ENCODE measurements at regions not wholly inside any gene's neighbourhood (a gene's known extent, or its start where the extent isn't known, plus 50 kb on each side); places are given as distances from the start of the nearest gene placed in this dataset.
"Not testable (repeated sequence)": the region's sequence is repeated elsewhere in the genome, so short reads cannot be mapped to it uniquely, and the experiment has no call there.

DNA sequence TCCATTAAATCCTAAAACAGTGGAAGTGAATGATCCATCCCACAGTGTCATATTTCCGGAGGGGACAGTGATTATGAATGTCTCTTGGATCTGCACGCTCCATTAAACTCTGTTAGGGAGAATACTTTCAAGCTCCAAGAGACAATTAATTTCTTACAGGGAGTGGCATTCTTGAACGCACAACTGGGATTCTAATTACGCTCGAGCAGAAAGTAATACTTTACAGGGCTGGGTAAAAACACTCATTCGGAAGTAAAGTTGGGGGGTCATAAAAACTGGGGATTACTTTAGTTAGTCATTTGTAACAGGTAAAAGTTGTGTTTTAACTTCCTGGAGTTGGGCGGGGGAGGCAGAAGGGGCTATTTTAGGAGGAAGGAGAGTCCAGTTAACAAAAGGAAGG, 151.8 kb downstream of the ZFP64 start:
- WGBS, 4 donors = 76 to 87% (median 78%) methylated on average over 7 of the region's 7 CpGs
- no peak for TF ChIP-seq POLR2A (IDR thresholded peaks at IDR 0.05)
- TF ChIP-seq, protein P1, sequence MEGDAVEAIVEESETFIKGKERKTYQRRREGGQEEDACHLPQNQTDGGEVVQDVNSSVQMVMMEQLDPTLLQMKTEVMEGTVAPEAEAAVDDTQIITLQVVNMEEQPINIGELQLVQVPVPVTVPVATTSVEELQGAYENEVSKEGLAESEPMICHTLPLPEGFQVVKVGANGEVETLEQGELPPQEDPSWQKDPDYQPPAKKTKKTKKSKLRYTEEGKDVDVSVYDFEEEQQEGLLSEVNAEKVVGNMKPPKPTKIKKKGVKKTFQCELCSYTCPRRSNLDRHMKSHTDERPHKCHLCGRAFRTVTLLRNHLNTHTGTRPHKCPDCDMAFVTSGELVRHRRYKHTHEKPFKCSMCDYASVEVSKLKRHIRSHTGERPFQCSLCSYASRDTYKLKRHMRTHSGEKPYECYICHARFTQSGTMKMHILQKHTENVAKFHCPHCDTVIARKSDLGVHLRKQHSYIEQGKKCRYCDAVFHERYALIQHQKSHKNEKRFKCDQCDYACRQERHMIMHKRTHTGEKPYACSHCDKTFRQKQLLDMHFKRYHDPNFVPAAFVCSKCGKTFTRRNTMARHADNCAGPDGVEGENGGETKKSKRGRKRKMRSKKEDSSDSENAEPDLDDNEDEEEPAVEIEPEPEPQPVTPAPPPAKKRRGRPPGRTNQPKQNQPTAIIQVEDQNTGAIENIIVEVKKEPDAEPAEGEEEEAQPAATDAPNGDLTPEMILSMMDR (IDR thresholded peaks at IDR 0.05) = no peak
- intact Hi-C loops (cut with DNase I) = no loop called here

DNA sequence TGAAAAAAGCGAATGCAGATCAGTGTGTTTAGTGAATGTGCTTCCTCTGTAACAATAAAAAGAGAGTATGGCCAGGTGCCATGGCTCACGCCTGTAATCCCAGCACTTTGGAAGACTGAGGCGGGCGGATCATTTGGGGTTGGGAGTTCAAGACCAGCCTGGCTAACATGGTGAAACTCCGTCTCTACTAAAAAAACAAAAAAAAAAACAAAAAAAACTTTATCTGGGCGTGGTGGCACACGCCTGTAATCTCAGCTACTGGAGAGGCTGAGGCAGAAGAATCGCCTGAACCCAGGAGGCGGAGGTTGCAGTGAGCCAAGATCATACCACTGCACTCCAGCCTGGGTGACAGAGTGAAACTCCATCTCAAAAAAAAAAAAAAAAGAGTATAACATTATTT, 152.9 kb downstream of the ZFP64 start:
- not testable (repeated sequence) for H3K4me1 ChIP-seq (replicated peaks in 1 of 2)
- WGBS, 4 donors = 94 to 97% (median 95%) methylated on average over 9 of the region's 9 CpGs

More for the DNA sequence above, 151.8 kb downstream of the ZFP64 start:
- H3K27ac ChIP-seq = no peak overlapping the region
- no peaks in the 10 kb centered on the region for H3K9me3 ChIP-seq (replicated peaks in 1 of 3)
- no peak for DNase-seq
- no peaks in the 10 kb centered on the region for H3K27me3 ChIP-seq
- no peaks in the 10 kb centered on the region for H3K36me3 ChIP-seq (replicated peaks in 1 of 2)
- no peaks in the 10 kb centered on the region for H3K4me1 ChIP-seq (replicated peaks in 1 of 2)
- H3K4me3 ChIP-seq = no peak overlapping the region

DNA sequence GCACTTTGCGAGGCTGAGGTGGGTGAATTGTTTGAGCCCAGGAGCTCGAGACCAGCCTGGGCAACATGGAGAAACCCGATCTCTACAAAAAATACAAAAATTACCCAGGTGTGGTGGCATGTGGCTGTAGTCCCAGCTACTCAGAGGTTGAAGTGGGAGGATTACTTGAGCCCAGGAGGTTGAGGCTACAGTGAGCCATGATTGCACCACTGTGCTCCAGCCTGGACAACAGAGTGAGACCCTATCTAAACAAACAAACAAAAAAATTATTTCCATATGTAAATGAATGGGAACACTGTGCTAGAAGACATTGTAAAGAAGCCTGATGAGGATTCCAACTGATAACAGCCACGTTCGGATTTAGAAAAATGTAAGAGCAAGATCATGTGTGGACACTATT, 154.2 kb downstream of the ZFP64 start:
- H3K4me3 ChIP-seq = no peak overlapping the region
- no peak for DNase-seq
- no peaks in the 10 kb centered on the region for H3K36me3 ChIP-seq (replicated peaks in 1 of 2)
- WGBS, 4 donors = 87 to 91% (median 88%) methylated on average over 5 of the region's 5 CpGs
- no peaks in the 10 kb centered on the region for H3K4me1 ChIP-seq (replicated peaks in 1 of 2)
- H3K27me3 ChIP-seq = no peaks in the 10 kb centered on the region
- TF ChIP-seq POLR2A (IDR thresholded peaks at IDR 0.05) = no peak
- TF ChIP-seq, protein P1 (IDR thresholded peaks at IDR 0.05) = no peak
- intact Hi-C loops (cut with DNase I) = no loop called here
- H3K9me3 ChIP-seq (replicated peaks in 1 of 3) = no peaks in the 10 kb centered on the region
- H3K27ac ChIP-seq = no peak overlapping the region

More for the DNA sequence above, 152.9 kb downstream of the ZFP64 start:
- H3K36me3 ChIP-seq (replicated peaks in 1 of 2); intact Hi-C loops (cut with DNase I); H3K9me3 ChIP-seq (replicated peaks in 1 of 3); H3K27ac ChIP-seq; H3K27me3 ChIP-seq; H3K4me3 ChIP-seq; DNase-seq: not testable (repeated sequence)

DNA sequence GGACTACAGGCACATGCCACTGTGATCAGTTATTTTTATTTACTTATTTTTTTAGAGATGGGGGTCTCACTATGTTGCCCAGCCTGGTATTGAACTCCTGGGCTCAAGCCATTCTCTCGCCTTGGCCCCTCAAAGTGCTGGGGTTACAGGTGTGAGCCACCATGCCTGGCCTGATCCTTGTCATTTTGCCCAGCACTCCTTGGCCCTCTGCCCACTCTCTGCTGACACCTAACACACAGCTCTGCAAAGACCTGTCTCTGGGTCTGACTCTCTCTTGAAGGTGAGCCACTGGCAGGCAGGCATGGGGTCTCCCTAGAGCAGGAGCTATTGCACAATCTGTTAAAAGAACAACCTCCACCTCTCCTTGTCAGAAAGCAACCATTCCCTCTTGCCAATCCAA, 155.6 kb downstream of the ZFP64 start:
- no peak for TF ChIP-seq POLR2A (IDR thresholded peaks at IDR 0.05)
- TF ChIP-seq, protein P1 (IDR thresholded peaks at IDR 0.05) = no peak
- 97 to 100% (median 100%) methylated on average over 1 of the region's 1 CpG for WGBS, 4 donors
- Histone ChIP-seq H3K9me3 (replicated peaks in 1 of 3) (no peaks in the 10 kb centered on the region), H3K27ac (no peak overlapping the region), H3K4me3 (no peak overlapping the region), H3K4me1 (replicated peaks in 1 of 2) (no peaks in the 10 kb centered on the region), H3K36me3 (replicated peaks in 1 of 2) (no peaks in the 10 kb centered on the region), H3K27me3 (no peaks in the 10 kb centered on the region)
- intact Hi-C loops (cut with DNase I) = no loop called here
- no peak for DNase-seq

DNA sequence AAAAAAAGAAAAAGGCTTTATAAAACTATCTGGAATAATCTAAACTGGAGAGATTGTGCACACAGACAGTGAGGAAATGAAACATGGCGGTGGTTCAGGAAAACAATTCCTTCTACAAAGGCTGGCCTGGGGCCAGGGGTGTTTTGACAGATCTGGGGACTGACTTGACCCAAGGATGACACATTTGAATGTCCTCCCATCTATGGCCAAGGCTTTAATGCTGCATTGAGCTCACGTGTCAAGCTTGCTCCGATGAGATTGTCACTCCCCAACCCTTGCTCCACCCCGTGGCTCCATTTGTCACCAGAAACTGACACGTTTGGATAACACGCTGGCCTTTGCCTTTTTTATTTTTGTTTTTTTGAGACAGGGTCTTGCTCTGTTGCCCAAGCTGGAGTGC, 156.1 kb downstream of the ZFP64 start:
- H3K4me1 ChIP-seq (replicated peaks in 1 of 2) = no peaks in the 10 kb centered on the region
- peak in 4 of 7 donors; percentile 16 to 51 (median 36) for DNase-seq
- H3K27me3 ChIP-seq = no peaks in the 10 kb centered on the region
- intact Hi-C loops (cut with DNase I) = no loop called here
- H3K9me3 ChIP-seq (replicated peaks in 1 of 3) = no peaks in the 10 kb centered on the region
- TF ChIP-seq POLR2A (IDR thresholded peaks at IDR 0.05) = no peak
- TF ChIP-seq, protein P1 (IDR thresholded peaks at IDR 0.05) = no peak
- 39 to 61% (median 52%) methylated on average over 6 of the region's 6 CpGs for WGBS, 4 donors
- no peaks in the 10 kb centered on the region for H3K36me3 ChIP-seq (replicated peaks in 1 of 2)
- no peak overlapping the region for H3K4me3 ChIP-seq
- no peak overlapping the region for H3K27ac ChIP-seq

Measured in adrenal gland (tissue), 9 donors.